ENCODE measurements at regions not wholly inside any gene's neighbourhood (a gene's known extent, or its start where the extent isn't known, plus 50 kb on each side); places are given as distances from the start of the nearest gene placed in this dataset.

GRCh38 chr3:162213196-162213595 lies 716.6 kb downstream of the OTOL1 start:
- TF ChIP-seq, protein P1, sequence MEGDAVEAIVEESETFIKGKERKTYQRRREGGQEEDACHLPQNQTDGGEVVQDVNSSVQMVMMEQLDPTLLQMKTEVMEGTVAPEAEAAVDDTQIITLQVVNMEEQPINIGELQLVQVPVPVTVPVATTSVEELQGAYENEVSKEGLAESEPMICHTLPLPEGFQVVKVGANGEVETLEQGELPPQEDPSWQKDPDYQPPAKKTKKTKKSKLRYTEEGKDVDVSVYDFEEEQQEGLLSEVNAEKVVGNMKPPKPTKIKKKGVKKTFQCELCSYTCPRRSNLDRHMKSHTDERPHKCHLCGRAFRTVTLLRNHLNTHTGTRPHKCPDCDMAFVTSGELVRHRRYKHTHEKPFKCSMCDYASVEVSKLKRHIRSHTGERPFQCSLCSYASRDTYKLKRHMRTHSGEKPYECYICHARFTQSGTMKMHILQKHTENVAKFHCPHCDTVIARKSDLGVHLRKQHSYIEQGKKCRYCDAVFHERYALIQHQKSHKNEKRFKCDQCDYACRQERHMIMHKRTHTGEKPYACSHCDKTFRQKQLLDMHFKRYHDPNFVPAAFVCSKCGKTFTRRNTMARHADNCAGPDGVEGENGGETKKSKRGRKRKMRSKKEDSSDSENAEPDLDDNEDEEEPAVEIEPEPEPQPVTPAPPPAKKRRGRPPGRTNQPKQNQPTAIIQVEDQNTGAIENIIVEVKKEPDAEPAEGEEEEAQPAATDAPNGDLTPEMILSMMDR (conservative IDR thresholded peaks at IDR 0.05; ENCODE audit: low read length): no peak
- TF ChIP-seq EZH2phosphoT487 (IDR thresholded peaks at IDR 0.05; ENCODE audit: borderline replicate concordance): no peak

All from Loucy (cell line).